Left lung (tissue), 4 donors: ENCODE measurements at regions not wholly inside any gene's neighbourhood (a gene's known extent, or its start where the extent isn't known, plus 50 kb on each side); places are given as distances from the start of the nearest gene placed in this dataset.

Source experiments
- ATAC-seq: fragments of 200-7000 bp; cut with Tn5 transposase; one replicate; pipeline ENCODE4 v1.9.1; 2020; ENCODE audit warnings: moderate library complexity
- DNase-seq, 4 donors: peaks; one replicate each; pipeline ENCODE4 v3.0.0-alpha.2; 2013 to 2020
- H3K27ac ChIP-seq, 2 donors: fragments of 200-600 bp; sonication (generic) in 1 of 2; one replicate each; pipeline versions ENCODE4 v1.5.0 to v1.8.0; 2020 to 2021
- H3K27me3 ChIP-seq, 2 donors: fragments of 200-600 bp; sonication (generic) in 1 of 2; one replicate each; pipeline versions ENCODE4 v1.5.0 to v1.8.0; 2020 to 2021
- H3K36me3 ChIP-seq, 2 donors: fragments of 200-600 bp; sonication (generic) in 1 of 2; one replicate each; pipeline versions ENCODE4 v1.5.0 to v1.8.0; 2020 to 2021
- H3K4me1 ChIP-seq, 2 donors: fragments of 200-600 bp; one replicate each; pipeline ENCODE4 v1.8.0; 2021
- H3K4me3 ChIP-seq, 2 donors: fragments of 200-600 bp; sonication (generic) in 1 of 2; one replicate each; pipeline versions ENCODE4 v1.5.0 to v1.8.0; 2020 to 2021; ENCODE audit warnings: mild to moderate bottlenecking in 1 of 2
- H3K9me3 ChIP-seq, 2 donors: fragments of 200-600 bp; sonication (generic) in 1 of 2; one replicate each; pipeline versions ENCODE4 v1.5.0 to v1.8.0; 2020 to 2021
- intact Hi-C, 2 donors: fragments of 100-400 bp; cut with DNase I; formaldehyde crosslinking; loops; one replicate each; pipeline versions ENCODE4 v1.11.2 to v1.14.2; 2022
- TF ChIP-seq, protein P1 (sequence below), 2 donors: fragments of 200-600 bp; sonication (generic) in 1 of 2; IDR thresholded peaks; one replicate each; pipeline versions ENCODE4 v1.5.0 to v1.8.0; 2021; ENCODE audit warnings: antibody characterized with exemption in 2 of 2
- donor health status: DM: no; HTN: yes; CAD: no.
- donor health status: DM: no; HTN: no; CAD: no.

- TF ChIP-seq, protein P1, sequence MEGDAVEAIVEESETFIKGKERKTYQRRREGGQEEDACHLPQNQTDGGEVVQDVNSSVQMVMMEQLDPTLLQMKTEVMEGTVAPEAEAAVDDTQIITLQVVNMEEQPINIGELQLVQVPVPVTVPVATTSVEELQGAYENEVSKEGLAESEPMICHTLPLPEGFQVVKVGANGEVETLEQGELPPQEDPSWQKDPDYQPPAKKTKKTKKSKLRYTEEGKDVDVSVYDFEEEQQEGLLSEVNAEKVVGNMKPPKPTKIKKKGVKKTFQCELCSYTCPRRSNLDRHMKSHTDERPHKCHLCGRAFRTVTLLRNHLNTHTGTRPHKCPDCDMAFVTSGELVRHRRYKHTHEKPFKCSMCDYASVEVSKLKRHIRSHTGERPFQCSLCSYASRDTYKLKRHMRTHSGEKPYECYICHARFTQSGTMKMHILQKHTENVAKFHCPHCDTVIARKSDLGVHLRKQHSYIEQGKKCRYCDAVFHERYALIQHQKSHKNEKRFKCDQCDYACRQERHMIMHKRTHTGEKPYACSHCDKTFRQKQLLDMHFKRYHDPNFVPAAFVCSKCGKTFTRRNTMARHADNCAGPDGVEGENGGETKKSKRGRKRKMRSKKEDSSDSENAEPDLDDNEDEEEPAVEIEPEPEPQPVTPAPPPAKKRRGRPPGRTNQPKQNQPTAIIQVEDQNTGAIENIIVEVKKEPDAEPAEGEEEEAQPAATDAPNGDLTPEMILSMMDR (IDR thresholded peaks at IDR 0.05): no peak
- DNase-seq (peak in 2 of 4 donors; percentile 30 to 37), ATAC-seq (no peak)
- Histone ChIP-seq H3K9me3 (peaks cover 0 to 3% of the 10 kb centered on the region in 2 donors), H3K36me3 (no peaks in the 10 kb centered on the region), H3K27ac (peak overlapping the region in 1 of 2 donors; percentile 51), H3K4me3 (no peak overlapping the region), H3K4me1 (no peaks in the 10 kb centered on the region), H3K27me3 (no peaks in the 10 kb centered on the region)
- intact Hi-C loops: no loop called here
These were observed 298.3 kb upstream of the TGFBR2 start for GRCh38 chr3:30308131-30308530.

GRCh38 chr3:30309961-30310954 is 296.1 kb upstream of the TGFBR2 start:
- no peaks in the 10 kb centered on the region for H3K4me1 ChIP-seq
- H3K27ac ChIP-seq: no peak overlapping the region
- no peaks in the 10 kb centered on the region for H3K36me3 ChIP-seq
- no peaks in the 10 kb centered on the region for H3K27me3 ChIP-seq
- DNase-seq (no peak), ATAC-seq (peak; percentile 30)
- TF ChIP-seq, protein P1 (IDR thresholded peaks at IDR 0.05): no peak
- intact Hi-C loops: no loop called here
- H3K4me3 ChIP-seq: no peak overlapping the region
- H3K9me3 ChIP-seq: peaks cover 0 to 3% of the 10 kb centered on the region in 2 donors

DNA sequence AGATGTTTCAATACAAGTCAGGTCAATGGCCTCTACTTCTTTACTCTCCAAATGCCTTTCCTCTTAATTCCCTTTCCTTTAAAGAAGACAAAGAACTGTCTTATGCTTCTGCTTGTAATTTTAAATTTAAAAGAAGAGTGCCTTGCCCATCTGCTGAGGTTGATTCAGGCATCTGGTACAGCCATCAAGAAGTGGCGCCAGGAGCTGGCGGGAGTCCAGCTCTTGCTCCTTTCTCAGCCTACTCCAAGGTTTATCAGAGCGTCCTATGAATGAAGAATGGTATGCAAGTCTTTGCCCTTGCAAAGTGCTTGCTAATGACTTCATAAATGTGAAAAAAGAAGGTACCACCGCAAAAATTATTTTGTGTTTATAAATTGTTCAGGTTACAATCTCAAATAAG is 294.6 kb upstream of the TGFBR2 start:
- Histone ChIP-seq H3K4me3 (no peak overlapping the region), H3K27ac (no peak overlapping the region), H3K36me3 (no peaks in the 10 kb centered on the region), H3K4me1 (no peaks in the 10 kb centered on the region), H3K27me3 (no peaks in the 10 kb centered on the region), H3K9me3 (no peaks in the 10 kb centered on the region)
- peak in 1 of 4 donors; percentile 42 for DNase-seq
- ATAC-seq: no peak
- TF ChIP-seq, protein P1 (IDR thresholded peaks at IDR 0.05): no peak
- intact Hi-C loops: no loop called here

DNA sequence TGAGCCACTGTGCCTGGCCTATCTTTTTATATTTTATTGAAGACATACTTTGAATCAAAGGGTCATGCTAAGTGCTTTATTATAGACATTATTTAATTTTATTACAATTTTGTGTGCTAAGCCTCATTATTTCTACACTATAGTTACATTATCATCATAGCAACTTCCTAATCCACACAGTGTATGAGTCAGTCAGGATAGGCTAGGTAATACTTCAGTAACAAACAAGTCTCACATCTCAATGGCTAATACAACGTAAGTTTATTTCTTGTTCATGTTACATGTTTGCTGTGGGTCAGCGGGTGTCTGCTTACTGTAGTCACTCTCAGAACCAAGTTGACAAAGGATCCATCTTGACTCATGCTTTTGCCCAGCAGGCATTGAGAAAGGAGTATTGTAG is 292.6 kb upstream of the TGFBR2 start:
- Histone ChIP-seq H3K9me3 (no peaks in the 10 kb centered on the region), H3K4me3 (no peak overlapping the region), H3K27me3 (no peaks in the 10 kb centered on the region), H3K36me3 (no peaks in the 10 kb centered on the region), H3K27ac (no peak overlapping the region), H3K4me1 (no peaks in the 10 kb centered on the region)
- TF ChIP-seq, protein P1 (IDR thresholded peaks at IDR 0.05): no peak
- DNase-seq (no peak), ATAC-seq (no peak)
- intact Hi-C loops: no loop called here

DNA sequence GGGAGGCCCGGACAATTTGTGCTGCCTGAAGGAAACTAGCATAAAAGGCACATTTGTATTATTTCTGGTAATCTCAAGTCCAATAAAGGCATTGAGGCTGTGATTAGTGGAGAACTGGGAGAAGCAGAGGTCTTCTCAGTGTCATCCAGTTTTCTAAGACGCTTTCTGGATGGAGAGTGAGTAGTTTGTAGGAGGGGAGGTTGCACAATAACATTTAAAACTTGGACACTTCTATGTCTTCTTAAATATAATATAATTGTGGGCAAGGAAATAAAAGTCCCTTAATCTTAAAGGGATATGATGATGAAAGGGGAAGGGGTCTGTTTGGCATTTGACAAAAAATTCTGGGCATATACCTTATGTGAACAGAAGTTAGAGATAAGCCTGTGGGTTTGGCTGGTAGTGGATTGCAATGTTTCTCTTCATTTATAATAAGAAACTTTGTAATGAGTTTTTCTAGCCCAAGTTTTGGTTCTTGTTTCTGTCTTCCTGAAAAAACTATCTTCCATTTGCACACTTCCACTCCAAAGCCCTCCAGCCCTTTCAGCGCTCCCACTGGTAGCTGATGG is 291.6 kb upstream of the TGFBR2 start:
- intact Hi-C loops: no loop called here
- no peaks in the 10 kb centered on the region for H3K36me3 ChIP-seq
- TF ChIP-seq, protein P1 (IDR thresholded peaks at IDR 0.05): no peak
- DNase-seq (no peak), ATAC-seq (no peak)
- H3K9me3 ChIP-seq: no peaks in the 10 kb centered on the region
- H3K4me1 ChIP-seq: no peaks in the 10 kb centered on the region
- H3K27ac ChIP-seq: no peak overlapping the region
- no peaks in the 10 kb centered on the region for H3K27me3 ChIP-seq
- no peak overlapping the region for H3K4me3 ChIP-seq
